GM12878 (cell line): ENCODE measurements at regions not wholly inside any gene's neighbourhood (a gene's known extent, or its start where the extent isn't known, plus 50 kb on each side); places are given as distances from the start of the nearest gene placed in this dataset.

ENCODE experiments used
- ASH2L ChIP-seq: fragments of 300-600, 200-600 bp; sonication (generic); IDR thresholded peaks from 2 replicates; pipeline ENCODE4 v1.6.1; 2017; ENCODE audit warnings: low read depth, mild to moderate bottlenecking, borderline replicate concordance
- EZH2 ChIP-seq: IDR thresholded peaks from 2 replicates; pipeline ENCODE4 v1.6.1; 2012; ENCODE audit warnings: low read depth, mild to moderate bottlenecking, control low read depth, inconsistent platforms, low read length, borderline replicate concordance; ENCODE audit not compliant: control insufficient read depth
- MAX ChIP-seq: IDR thresholded peaks from 2 replicates; pipeline ENCODE4 v1.6.1; 2012; ENCODE audit warnings: low read depth, low read length, improper control_type of control experiment
- MEF2A ChIP-seq: IDR thresholded peaks from 2 replicates; pipeline ENCODE4 v1.6.1; 2011; ENCODE audit warnings: low read depth, mild to moderate bottlenecking, low read length, moderate library complexity; ENCODE audit not compliant: insufficient read depth
- POLR2A ChIP-seq: IDR thresholded peaks from 2 replicates; pipeline ENCODE4 v1.6.1; 2011; ENCODE audit warnings: low read depth, mild to moderate bottlenecking, low read length
- POLR2AphosphoS5 ChIP-seq: IDR thresholded peaks from 2 replicates; pipeline ENCODE4 v1.6.1; 2011; ENCODE audit warnings: mild to moderate bottlenecking, low read length, inconsistent platforms
- SUPT20H ChIP-seq: IDR thresholded peaks from 2 replicates; pipeline ENCODE4 v1.6.1; 2011; ENCODE audit warnings: low read depth, mild to moderate bottlenecking, low read length, moderate library complexity, borderline replicate concordance; ENCODE audit not compliant: control insufficient read depth
- USF2 ChIP-seq: IDR thresholded peaks from 2 replicates; pipeline ENCODE4 v1.6.1; 2011; ENCODE audit warnings: low read depth, low read length, improper control_type of control experiment, borderline replicate concordance
- TF ChIP-seq, protein P1 (sequence below): IDR thresholded peaks from 2 replicates; pipeline ENCODE4 v1.6.1; 2012; ENCODE audit warnings: mild to moderate bottlenecking, low read depth, low read length

- no peak for TF ChIP-seq MAX
- no peak for TF ChIP-seq POLR2AphosphoS5
- TF ChIP-seq POLR2A, result no peak
- no peak for TF ChIP-seq ASH2L
- no peak for TF ChIP-seq SUPT20H
- TF ChIP-seq EZH2, result no peak
- TF ChIP-seq MEF2A, result no peak
- TF ChIP-seq, protein P1, sequence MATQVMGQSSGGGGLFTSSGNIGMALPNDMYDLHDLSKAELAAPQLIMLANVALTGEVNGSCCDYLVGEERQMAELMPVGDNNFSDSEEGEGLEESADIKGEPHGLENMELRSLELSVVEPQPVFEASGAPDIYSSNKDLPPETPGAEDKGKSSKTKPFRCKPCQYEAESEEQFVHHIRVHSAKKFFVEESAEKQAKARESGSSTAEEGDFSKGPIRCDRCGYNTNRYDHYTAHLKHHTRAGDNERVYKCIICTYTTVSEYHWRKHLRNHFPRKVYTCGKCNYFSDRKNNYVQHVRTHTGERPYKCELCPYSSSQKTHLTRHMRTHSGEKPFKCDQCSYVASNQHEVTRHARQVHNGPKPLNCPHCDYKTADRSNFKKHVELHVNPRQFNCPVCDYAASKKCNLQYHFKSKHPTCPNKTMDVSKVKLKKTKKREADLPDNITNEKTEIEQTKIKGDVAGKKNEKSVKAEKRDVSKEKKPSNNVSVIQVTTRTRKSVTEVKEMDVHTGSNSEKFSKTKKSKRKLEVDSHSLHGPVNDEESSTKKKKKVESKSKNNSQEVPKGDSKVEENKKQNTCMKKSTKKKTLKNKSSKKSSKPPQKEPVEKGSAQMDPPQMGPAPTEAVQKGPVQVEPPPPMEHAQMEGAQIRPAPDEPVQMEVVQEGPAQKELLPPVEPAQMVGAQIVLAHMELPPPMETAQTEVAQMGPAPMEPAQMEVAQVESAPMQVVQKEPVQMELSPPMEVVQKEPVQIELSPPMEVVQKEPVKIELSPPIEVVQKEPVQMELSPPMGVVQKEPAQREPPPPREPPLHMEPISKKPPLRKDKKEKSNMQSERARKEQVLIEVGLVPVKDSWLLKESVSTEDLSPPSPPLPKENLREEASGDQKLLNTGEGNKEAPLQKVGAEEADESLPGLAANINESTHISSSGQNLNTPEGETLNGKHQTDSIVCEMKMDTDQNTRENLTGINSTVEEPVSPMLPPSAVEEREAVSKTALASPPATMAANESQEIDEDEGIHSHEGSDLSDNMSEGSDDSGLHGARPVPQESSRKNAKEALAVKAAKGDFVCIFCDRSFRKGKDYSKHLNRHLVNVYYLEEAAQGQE, result no peak
- no peak for TF ChIP-seq USF2
Measured at GRCh38 chr22:48745842-48746788, 1081.6 kb downstream of the BRD1 start.
